ENCODE measurements at regions not wholly inside any gene's neighbourhood (a gene's known extent, or its start where the extent isn't known, plus 50 kb on each side); places are given as distances from the start of the nearest gene placed in this dataset.
"Not testable (repeated sequence)": the region's sequence is repeated elsewhere in the genome, so short reads cannot be mapped to it uniquely, and the experiment has no call there.

DNA sequence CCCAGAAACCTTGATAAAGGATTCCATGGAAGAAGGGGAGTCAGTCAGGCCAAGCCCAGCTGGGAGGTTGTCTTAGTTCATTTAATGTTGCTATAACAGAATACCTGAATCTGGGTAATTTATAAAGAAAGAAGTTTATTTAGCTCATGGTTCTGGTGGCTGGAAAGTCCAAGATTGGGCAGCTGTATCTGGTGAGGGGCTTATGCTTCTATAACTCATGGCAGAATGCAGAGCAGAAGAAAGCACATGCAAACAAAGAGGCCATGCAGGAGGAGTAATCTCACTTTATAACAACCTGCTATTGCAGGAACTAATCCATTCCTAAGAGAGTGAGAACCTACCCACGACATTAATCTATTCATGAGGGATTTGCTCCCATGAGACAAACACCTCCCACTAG, 54.2 kb upstream of the ANKRD1 start:
- DNase-seq, result no peak

DNA sequence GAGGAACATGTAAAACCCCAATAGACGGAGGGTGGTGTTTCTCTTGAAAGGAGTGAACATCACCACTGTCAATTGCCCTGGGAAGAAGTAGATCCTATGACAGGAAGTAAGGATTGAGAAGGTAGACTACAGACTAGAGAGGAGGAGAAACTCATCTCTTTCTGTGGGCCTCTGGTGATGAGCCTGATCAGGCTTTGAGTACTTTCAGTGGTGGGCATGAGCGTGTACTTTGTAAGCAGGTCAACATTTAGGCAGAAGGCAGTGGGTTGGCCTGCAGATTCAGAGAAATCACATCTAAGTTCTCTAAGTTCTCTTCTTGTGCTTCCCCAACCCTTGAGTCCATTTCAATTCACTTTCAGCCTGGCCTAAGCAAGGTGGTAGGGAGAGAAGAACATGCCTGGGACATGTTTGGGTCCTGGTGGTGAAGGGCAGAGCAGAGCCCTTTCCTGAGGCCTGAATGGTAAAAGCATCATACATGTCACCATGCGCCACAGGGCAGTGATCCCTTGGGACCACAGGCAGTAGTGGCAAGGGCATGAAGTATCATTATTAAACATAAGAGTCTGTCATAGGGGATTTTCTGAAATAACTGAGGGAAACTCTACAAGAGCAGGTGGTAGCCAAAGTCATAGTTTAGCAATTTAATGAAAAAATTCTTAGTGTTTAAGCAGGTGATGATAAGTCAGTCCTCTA, 56.4 kb upstream of the ANKRD1 start:
- DNase-seq, result no peak

DNA sequence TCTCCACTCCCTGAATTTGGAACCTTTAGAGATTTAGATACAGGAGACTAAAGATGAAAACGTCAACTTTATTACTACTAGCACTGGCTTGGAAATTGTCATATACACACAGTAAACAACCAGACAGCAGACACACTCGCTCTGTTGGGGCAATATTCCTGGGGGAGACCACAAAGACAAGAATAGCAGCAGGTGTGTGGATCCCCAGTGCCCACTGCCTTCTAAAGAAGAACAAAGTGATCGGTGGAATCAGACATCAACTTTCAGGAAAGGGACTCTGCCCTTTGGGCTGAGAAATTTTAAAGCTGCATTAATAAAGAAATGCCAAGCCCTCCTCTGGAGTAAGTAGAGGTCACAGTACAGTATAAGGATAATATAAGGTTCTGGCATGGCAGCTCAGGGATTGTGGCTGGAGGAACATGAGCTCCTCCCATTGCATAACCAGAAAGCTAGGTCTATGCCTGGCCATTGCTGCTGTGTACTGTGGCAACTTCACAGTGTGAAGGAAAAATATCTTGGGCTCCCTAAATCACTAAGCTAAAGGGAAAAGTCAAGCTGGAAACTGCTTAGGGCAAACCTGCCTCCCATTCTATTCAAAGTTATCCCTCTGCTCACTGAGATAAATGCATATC, 57.1 kb upstream of the ANKRD1 start:
- no peak for DNase-seq

DNA sequence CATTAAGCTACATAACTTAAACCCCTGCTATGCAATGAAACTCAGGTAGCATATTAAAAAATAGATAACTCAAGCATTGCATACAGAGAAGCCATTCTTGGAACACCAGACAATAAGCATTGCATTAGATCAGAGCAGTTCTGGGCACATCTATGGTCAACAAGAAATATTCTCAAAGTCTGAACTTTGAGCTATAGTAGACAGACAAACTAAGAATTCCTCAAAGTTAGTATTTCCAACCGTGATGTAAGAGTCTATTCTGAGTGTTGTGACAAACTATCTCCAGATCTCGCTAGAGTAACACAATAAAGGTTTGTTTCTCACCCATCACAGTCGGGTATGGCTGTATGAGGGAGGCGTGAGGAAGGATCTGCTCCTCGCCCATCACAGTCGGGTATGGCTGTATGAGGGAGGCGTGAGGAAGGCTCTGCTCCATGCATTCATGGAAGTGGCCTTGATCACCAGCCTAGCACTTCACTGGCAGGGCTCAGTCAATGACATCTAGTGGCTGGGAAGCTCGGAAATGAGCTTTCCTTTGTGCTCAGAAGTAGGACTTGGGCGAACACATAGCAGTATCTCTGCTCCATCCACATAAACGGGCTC, 61.6 kb upstream of the ANKRD1 start:
- DNase-seq, result no peak

DNA sequence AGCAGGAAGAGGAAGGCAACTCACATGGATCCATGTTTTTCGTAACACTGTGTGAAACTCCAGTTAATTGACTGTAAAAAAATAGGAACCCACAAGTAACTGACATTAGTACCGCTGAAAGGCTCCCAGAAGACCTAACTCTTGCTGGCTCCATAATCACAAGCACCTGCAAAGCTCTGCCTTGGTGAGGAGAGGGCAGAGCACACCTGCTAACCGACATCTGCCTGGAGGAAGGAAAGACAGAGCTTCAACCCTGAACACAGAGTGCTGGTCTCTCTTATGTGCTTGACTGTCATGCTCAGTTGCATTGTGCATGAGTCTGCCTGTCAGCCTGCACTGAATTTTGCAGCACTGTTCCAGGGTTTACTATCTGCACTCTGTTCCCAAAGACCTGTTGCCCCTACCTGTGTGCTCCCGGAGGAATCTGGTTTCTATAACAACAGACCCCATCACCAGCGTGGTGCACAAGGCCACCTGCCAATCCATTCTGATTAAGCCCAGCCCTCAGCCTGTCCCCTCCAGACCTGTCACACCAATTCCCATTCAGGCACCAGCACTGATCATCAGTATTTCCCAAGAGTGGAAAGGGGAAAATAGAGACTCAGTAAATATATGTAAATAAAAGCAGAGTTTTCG, 63.1 kb upstream of the ANKRD1 start:
- no peak for DNase-seq

DNA sequence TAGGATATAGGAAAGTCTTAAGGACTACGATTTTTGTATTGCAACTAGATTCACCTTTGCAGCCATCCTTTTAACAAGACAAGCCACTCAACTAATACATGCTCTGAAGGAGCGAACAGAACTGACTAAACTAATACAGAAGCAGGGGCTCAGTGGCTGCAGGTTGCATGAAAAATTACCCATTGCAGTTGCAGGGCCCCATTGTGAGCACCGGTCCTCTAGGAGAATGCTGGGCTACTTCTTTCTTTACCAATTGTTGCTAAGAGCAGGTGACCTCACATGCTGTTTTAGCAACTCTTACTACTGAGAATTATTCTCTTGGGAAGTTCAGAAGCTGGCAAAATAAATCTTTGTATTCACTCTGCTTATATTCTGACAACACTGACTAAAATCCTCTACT, 64.0 kb upstream of the ANKRD1 start:
- no peak for DNase-seq

DNA sequence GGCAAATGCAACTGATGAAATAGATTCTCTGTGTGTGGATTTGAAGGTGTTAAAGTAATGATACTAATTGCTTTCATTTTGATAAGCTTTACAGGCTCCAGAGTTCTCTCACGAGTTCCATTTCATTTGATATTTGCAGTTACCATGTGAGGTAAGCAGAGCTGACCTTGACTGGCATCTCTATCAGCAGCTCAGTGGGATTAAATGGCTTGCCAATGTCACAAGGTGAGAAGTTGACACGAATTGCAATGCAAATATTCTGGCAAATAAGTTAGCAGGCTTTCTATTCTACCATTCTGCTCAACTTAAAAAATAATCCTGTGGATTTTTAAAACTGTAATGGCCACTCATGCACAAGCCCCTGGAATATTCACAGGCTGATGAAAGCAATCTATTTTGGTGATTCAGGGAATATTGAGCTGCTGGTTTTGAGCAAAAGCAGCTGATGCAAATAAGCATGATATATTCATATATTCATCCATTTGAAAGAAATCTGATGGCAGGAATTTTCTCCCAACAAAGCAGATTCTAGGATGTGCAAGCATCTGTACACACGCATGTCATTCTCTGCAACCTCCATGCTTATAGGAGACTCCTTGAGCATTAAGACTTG, 64.5 kb upstream of the ANKRD1 start:
- DNase-seq, result no peak

DNA sequence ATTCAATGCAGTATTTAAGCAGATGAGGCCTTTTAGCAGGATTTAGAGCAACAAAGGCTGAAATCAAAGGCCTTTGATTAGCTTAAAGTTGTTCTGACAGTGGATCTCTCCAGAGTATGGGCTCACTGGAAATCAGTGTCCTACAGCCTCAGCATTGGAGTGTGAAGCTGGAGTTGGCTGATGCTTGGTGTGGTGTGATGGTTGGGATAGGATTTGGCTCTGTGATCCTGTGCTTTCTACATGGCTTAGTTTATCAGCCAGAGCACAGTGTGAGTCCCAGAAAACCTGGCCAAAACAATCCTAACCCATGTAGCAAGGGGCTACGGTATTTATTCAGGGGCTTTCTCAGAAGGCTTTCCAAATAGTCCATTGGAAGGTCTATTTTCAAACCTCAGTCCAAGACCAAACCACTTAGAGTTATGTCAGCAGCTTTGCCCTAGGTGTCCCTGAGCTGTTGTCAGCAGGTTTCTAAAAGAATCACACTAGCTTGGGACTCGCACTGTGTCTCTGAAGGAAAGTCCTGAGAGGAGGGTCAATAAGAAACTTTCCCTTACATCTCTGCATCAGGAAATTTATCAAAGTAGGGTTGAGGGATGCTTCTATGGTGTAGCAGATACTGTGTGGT, 65.4 kb upstream of the ANKRD1 start:
- no peak for DNase-seq

DNA sequence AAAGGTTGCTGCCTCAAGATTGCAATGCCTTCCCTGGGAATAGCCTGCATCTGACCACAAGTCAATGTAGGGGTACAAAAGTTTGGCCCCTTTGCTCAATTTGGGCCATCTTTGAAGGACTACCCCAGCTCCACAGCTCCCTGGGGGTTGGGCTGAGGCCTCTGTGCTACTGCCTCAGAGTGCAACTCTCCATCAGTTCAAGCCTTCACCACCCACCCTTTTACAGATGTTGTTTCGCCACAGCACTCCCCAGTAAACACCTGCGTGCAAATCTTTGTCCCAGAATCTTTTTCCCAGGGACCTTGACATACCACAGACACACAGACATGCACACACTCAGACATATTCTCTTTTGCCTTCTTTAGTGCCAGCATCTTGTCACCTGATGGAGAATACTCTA, 66.0 kb upstream of the ANKRD1 start:
- DNase-seq, result no peak

DNA sequence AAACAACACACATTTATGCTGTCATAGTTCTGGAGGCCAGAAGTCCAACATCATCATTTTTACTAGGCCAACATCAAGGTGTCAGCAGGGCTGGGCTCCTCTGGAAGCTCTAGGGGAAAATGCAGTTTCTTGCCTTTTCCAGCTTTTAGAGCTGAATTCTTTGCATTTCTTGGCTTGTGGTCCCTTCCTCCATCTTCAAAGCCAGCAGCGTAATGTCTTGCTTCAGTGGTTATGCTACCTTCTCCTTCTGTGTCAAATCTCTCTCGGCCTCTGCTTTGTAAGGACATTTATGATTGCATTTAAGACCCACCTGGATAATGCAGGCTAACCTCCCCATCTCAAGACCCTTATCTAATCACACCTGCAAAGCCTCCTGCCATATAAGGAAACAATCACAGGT, 66.5 kb upstream of the ANKRD1 start:
- DNase-seq, result no peak

DNA sequence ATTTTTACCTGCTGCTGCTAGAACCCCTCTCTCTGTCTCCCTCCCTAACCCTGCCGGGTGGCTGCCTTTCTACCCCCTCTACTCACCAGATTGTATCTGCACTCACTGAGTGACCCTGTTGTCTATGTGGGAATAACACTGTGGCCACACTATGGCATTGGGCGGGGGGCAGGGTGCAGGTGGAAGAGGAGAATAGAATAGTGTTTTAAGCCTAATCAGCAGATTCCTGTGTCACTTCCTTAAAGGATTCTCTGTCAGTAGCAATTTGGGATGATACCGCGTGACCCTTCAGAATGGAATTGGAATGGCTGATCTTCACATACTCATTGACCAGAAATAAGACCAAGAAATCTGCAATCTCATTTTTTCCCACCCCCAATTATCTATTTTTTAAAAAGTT, 67.1 kb upstream of the ANKRD1 start:
- DNase-seq, result no peak

DNA sequence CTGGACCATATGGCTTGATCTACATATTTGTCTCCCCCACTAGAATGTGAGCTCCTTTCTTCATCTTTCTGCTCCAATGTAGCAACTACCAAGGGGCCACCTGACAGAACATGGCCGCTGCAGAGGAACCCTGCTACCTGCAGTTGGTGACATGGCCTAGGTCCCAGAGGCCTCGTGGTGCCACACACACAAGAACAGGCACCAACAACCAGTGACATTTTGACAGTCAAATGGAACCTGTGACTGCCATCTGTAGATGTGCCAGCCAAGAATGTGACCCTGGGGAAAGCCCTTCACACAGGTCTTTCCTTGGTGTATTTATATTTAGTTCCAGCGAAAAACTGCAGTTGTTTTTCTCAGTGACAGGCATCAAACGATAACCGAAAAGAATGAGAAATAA, 67.9 kb upstream of the ANKRD1 start:
- no peak for DNase-seq

DNA sequence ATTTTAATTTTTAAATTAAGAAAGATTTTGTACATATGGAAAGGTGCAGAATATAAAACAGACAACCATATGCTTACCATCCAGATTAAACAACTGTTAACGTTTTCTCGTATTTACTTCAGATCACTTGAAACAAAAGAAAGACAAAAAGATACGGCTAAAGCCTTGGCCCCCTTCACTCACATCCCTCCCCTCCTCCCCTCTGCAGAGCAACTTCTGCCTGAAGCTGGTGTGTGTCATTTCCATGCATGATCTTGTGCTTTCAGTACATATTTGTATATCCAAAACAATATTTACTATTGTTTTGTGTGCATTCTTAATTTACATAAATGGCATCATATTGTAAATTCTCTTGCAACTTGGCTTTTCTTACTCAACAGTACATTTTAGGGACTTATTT, 68.5 kb upstream of the ANKRD1 start:
- DNase-seq, result no peak

DNA sequence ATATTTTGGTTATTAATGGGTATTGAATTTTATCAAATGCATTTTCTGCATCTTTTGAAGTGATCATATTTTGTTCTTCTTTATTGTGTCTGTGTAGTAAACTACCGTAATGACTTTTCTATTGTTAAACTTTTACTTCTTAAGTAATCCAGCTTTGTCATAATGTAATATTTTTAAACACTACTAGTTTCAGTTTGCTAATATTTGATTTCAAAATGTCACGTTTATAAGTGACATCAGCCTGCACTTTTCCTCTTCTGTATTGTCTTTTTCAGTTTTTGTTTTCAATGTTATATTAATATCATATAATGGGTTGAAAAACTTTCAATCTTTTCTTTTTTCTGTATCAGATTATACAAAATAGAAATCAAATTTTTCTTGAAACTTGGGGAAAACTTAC, 71.6 kb upstream of the ANKRD1 start:
- no peak for DNase-seq

DNA sequence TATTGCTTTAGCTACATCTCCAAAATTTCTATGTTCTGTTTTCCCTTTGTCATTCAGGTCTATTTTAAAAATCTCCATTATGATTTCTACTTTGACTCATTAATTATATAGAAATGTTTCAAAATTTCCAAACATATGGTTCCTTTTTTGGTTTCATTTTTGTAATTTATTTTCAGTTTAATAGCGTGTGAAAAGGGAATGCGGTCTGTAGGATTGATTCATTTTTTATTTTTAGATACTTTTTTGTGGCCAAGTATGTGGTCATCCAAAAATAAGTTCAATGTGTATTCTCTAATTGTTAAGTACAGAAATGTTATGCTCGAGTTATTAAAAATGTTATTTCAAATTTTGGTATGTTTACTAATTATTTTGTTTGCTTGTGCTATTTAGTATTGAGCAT, 72.5 kb upstream of the ANKRD1 start:
- DNase-seq, result no peak

DNA sequence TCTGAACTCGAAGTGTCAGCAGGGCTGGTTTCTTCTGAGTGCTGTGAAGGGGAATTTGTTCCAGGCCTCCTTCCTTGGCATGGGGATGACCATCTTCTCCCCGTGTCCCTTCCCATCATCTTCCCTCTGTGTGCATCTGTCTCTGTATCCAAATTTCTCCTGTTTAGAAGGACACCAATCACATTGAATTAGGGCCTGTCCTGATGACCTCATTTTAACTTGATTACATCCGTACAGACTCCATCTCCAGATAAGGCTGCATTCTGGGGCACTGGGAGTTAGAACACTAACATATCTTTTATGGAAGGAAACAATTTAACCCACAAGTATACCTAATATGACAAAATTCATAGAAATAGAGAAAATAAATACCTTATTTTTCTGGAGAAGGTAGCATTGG, 76.8 kb upstream of the ANKRD1 start:
- DNase-seq, result no peak

DNA sequence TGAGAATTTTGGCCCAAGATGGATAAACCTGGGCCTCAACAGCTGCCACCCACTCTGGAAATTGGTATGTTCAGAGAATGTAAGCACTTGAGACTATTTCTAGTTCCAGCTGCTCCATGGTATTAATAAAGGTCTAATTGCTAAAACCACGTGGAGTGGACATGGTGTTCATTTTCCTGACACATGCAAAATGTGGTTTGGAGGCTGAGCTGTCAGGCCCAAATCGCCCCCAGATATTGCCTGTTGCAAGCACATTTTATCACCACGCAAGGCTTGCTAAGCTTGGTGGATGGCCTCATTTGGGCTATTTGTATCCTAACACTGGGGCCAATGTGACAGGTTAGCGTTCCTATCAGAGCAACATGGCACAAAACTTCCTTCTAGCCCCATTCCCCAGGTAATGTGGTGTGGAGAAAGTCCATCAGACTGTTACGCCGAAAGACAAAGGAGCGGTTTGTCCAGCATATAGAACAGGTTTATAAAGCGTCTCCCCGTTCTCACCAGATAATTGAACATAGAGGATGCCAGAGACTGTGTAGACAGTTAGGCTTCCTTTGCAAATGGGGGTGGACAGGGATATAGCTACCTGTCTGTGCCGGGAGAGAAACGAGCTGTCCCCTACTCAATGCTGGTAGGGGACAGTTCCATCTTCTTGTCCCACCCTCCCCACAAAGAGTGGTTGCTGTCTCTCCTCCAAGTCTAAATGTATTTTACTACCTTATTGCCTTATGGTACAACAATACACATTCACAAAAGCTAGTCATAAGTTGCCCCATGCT, 78.0 kb upstream of the ANKRD1 start:
- no peak for DNase-seq

DNA sequence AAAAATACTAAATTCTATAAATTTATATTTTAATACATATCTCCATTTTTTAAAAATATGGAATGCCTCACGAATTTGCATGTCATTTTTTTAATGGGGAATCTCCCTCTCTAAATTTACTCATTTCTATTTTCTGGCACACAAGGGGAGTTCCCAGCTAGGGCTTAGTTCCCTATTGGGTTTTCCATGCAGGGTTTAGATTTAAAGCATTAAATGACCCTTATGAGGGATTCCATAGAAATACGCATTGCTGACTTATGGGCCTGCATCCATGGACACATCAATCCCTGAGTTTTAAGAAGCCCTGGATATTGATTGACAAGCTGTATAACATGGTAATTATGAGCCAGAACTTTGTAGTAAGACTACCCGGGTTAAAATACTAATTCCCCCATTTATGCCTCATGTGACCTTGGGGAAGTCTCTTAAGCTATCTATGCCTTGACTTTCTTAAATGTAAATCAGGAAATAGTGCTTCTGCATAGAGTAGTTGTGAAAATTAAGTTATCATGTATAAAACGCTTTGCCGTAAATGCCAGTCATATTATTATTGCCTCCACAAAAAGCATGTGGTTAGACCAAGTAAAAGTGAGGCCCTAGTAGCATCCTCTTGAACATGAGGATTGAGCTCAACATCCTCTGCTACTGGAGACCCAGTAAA, 78.8 kb upstream of the ANKRD1 start:
- no peak for DNase-seq

DNA sequence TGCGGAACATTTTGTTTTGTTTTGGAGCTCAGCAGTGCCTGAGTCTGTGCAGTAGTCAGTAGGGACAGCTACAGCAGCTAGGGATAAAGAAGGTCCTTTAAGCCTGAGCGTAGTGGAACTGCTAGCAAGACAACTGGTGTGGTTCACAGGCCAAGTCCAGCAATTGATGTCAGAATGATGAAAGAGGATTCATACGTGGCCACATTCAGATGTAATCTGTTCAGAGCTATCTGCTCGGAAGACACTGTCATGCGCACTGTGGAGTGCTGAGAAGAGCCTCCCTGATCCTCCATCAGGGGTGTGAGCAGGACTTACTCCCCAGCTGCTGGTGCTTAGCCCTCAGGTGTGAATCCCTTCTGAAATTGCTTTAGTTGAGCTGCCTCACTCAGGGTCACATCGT, 79.6 kb upstream of the ANKRD1 start:
- DNase-seq, result no peak

DNA sequence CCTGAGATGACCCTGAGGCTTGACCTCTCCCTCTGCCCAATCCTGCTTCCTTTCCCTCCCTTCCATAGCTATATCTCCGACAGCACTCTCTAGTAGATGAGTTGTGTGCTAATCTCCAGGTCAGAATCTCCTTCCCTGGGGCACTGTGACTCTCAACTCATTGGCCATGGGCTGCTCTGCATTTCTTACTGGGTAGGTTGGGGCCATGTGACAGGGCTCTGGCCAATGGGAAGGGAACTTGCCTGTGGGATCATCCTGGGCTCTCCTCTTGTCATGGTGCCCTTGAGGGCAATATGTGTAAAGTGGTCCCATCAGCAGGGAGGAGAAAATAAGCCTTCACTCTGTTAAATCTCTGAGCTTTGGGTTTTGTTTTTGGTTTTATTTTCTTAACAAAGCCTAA, 80.1 kb upstream of the ANKRD1 start:
- DNase-seq, result no peak

DNA sequence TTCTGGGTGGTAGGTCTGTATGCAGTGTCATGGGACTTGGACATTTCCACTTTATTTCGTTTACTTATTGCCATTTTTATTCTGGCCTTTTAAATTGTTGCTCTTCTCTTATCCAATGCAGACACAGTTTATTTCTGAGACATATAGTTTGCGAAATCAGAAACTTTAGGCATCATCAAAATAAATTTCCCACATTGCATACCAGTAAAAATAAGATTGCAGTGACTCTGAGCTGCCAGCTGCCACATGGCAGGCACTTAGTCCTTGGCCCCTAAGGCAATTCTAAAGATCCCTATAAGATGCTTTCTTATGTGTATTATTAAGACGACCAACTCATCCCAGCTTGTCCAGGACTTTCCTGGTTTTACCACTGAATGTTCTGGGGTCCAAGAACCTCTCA, 81.8 kb upstream of the ANKRD1 start:
- DNase-seq, result no peak

DNA sequence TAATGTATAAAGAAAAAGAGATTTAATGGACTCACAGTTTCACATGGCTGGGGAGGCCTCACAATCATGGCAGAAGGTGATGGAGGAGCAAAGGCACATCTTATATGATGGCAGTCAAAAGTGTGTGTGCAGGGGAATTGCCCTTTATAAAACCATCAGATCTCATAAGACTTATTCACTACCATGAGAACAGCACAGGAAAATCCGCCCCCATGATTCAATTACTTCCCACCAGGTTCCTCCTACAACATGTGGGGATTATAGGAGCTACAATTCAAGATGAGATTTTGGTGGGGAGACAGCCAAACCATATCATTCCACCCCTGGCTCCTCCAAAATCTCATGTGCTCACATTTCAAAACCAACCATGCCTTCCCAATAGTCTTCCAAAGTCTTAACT, 82.5 kb upstream of the ANKRD1 start:
- DNase-seq, result not testable (repeated sequence)

Data from stimulated activated naive CD4-positive, alpha-beta T cell treated with Interleukin-2 at 50 U/mL for 16 hours (primary cell).